Lower leg skin (tissue), 3 donors: ENCODE measurements at regions not wholly inside any gene's neighbourhood (a gene's known extent, or its start where the extent isn't known, plus 50 kb on each side); places are given as distances from the start of the nearest gene placed in this dataset.

ENCODE experiments used
- CTCF ChIP-seq, 3 donors: fragments of 450-650 bp; IDR thresholded peaks; one replicate each; pipeline ENCODE4 v1.5.1; 2016; ENCODE audit warnings: antibody characterized with exemption in 3 of 3, mild to moderate bottlenecking in 3 of 3, moderate library complexity in 2 of 3
- POLR2A ChIP-seq, 2 donors: fragments of 450-650 bp; IDR thresholded peaks; one replicate each; pipeline ENCODE4 v1.6.1; 2016 to 2017; ENCODE audit warnings: antibody characterized with exemption in 2 of 2, mild to moderate bottlenecking in 1 of 2, moderate library complexity in 1 of 2

- TF ChIP-seq CTCF (IDR thresholded peaks at IDR 0.05) (no peak), POLR2A (IDR thresholded peaks at IDR 0.05) (no peak)
Measured at GRCh38 chr6:22072949-22073348, 223.9 kb downstream of the PRL start.
